Activated CD4-positive, alpha-beta T cell treated with anti-CD3 and anti-CD28 coated beads, Interleukin-2, Interleukin-6, amounts not matched to agents 100 ng/mL and 50 ng/mL, durations not matched to agents 16 hours and 8 hours (primary cell): ENCODE measurements at regions not wholly inside any gene's neighbourhood (a gene's known extent, or its start where the extent isn't known, plus 50 kb on each side); places are given as distances from the start of the nearest gene placed in this dataset.
"Not testable (repeated sequence)": the region's sequence is repeated elsewhere in the genome, so short reads cannot be mapped to it uniquely, and the experiment has no call there.

Source experiments
- DNase-seq: peaks from one replicate; pipeline ENCODE4 v3.0.0-alpha.2; 2020

DNA sequence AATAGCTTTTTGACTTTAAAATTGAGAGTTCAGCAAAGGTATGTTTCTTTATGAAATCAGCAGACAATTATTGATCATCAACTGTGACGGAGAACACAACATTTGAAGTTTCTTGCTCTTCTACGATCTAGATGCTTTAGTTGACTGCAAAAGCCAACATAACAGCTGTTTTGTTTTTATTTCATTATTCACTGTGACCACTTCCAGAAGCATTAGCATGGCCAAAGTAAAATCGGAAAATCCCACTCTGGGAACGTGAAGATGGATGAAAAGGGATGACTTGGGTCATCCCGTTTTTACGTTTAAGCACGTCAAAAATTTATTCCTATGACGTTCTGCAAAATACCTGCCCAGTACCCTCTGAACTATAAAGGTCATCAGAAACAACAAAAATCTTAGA is 833.0 kb upstream of the ADAMTS5 start:
- no peak for DNase-seq

DNA sequence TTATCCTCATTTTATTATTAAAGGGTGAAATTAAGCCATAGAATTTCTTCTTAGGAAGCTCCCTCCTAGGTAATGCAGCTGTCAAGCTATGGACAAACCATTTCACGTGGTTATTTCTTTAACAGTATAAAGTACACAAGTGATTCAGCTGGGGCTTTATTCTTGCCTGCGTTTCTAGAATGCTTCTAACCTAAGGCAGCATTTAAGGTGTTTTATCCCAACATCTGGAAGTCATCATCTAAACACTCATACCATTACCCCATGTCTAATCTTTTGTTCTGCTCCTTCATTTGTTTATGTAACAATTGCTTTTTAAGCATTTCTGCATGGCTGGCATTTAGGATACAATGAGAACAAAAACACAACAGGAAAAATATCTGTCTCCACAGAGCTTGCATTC is 829.2 kb upstream of the ADAMTS5 start:
- no peak for DNase-seq

DNA sequence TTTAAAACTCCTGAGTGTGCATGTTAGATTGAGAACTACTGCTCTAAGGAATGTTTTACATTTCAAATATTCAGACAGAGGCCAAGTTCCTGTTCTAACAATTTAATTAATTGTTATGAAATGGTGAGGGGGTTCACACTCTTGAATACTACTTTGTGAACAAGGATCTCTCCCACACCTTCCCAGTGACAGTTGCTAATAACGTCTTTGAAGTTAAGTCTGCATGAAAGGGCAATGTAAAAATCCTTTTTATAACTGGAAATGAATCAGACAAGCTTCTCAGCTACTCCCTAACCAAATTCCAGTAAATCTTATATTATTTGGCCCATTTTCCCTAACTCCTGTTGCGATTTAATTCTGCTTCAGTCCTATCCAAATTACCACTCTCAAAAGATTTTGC is 828.5 kb upstream of the ADAMTS5 start:
- no peak for DNase-seq

DNA sequence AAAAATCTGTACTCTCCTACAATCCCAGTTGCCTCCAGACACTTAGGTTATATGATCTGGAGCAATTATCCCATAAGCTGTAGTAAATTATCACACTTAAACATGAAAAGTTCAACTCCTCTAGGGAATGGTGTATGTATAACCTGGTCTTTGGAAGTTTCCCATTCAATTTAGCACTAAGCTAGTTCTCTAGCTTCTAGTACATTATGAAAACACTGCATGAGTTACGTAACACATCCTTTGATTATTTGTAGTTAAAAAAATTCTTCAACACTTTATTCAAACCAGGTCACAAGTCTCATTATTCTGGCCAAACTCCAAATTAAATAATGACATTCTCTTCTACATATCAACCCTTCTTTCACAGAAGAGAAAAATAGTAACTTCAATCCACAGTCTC is 827.0 kb upstream of the ADAMTS5 start:
- no peak for DNase-seq

DNA sequence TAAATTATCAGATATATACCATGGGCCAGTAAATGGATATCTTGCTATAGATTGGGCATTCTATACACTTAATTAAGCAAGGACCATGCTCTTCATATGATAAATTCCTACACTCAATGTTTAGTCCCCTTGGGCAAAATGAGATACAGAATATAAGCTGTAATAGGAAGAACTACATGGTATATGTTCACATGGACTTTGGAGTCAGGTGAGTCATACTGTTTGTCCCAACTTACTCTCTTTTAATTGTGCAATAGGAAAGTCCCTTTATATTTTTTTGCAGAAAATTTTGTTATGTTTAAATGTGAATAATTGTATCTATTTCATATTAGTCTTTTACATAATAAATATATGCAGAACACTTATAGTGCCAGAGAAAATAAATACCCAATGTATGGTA is 820.2 kb upstream of the ADAMTS5 start:
- DNase-seq = no peak

DNA sequence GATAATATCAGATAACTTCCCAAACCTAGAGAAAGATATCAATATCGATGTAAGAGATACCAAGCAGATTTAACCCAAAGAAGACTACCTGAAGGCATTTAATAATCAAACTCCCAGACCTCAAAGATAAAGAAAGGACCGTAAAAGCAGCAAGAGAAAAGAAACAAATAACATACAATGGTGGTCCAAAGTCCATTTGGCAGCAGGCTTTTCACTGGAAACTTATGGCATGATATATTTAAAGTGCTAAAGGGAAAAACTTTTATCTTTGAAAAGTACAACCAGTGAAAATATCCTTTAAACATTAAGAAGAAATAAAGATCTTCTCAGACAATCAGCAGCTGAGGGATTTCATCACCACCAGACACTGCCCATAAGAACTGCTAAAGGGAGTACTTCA is 812.7 kb upstream of the ADAMTS5 start:
- no peak for DNase-seq

DNA sequence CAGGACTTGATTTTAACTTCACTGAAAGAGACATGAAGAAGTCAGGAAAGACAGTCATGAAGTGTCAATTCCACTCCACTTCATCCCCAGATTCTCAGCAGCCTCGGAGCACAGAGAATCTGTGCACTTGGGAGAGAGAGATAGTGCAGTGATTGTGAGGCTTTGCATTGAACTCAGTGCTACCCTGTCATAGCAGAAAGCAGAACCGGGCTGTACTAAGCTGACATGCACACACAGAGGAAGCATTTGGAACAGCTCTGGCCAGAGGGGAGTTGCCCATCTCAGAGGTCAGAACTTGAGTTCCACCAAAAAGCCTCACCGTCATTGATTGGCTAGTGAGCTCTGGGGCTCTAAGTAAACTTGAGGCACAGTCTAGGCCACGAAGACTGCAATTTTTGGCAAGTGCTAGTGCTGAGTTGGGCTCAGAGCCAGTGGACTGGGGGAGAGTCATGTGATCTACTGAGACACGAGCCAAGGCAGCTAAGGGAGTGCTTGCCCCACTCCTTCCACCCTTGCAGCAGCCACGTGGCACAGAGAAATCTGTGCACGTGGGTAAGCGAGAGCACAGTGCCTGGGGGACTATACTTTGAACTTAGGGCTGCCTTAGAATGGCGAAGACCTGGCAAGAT is 810.2 kb upstream of the ADAMTS5 start:
- DNase-seq = no peak

DNA sequence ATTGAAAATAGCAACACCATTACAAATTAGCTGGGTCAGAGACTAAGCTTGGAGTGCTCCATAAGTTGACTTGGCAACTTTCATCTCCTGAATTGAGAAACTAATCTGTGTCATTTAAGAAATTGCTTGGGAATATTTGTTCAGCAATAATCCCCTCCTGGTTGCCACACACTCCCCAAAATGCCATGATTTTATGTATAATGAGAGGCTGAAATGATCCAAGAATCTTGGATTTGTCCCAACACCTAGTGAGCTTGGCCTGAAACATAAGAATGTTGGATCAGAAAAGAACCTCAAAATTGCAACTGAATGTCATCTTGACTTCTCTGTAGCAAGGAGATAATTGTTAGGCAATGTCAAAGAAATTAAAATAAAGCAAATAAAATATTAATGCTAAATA is 805.9 kb upstream of the ADAMTS5 start:
- no peak for DNase-seq

DNA sequence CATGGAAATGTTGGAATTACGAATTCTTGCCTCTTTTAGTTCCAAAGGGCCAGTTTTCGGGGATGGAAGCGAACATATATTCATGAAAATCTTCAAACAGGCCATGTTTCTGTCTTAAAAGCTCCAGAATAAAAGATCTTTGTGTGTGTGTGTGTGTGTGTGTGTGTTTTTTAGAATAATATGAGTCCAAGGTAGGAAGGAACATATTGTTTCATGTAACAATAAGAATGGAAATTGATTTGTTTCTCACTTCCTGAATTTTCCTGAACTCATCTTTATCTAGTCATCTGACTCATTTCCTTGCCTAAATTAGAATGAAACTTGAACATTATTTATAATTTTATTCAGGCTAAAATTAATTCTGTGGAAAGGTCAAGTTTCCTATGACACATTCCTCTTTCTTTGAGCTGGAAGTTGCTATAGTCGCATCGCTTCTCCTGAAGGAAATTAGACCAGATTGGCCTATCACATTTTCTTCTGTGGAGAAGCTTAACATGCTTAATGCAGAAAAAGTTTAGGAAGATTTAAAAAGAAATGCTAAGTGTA is 805.1 kb upstream of the ADAMTS5 start:
- DNase-seq = no peak

DNA sequence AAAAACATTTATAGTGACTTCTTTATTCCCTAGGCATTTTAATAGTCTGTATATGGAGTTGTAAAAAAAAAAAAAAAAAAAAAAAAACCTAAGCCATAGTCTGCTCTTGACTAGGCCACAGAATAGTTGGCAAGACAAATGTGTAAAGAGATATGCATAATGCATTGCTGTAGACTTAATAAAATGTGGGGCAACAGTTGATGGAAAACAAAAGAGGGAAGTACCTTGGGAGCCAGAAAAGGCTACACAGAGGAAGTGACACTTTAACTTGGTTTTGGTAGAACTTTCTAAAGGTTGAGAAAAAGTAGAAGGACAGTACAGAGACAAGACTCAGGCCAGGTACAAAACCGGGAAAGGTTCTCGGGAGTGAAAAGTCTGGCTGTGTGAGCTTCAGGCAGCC is 802.9 kb upstream of the ADAMTS5 start:
- DNase-seq = no peak

DNA sequence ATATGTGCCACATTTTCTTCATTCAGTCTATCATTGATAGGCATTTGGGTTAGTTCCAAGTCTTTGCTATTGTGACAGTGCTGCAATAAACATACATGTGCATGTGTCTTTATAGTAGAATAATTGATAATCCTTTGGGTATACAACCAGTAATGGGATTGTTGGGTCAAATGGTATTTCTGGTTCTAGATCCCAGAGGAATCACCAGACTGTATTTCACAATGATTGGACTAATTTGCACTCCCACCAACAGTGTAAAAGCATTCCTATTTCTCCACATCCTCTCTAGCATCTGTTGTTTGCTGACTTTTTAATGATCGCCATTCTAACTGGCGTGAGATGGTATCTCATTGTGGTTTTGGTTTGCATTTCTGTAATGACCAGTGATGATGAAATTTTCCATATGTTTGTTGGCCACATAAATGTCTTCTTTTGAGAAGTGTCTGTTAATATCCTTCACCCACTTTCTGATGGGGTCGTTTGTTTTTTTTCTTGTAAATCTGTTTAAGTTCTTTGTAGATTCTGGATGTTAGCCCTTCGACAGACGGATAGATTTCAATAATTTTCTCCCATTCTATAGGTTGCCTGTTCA is 801.3 kb upstream of the ADAMTS5 start:
- not testable (repeated sequence) for DNase-seq

DNA sequence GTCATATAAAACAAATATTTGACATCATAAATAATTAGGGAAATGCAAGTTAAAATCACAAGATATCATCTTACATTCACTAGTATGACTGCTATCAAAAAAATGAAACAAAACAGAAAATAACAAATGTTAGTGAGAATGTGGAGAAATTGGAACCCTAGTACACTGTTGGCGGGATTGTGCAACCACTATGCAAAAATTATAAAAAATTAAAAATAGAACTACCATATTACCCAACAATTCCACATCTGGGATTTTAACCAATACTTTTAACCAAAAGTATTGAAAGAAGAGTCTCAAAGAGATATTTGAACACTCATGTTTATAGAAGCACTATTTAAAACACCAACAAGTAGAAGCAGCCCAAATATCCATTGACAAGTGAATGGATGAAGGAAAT is 797.2 kb upstream of the ADAMTS5 start:
- DNase-seq = no peak

DNA sequence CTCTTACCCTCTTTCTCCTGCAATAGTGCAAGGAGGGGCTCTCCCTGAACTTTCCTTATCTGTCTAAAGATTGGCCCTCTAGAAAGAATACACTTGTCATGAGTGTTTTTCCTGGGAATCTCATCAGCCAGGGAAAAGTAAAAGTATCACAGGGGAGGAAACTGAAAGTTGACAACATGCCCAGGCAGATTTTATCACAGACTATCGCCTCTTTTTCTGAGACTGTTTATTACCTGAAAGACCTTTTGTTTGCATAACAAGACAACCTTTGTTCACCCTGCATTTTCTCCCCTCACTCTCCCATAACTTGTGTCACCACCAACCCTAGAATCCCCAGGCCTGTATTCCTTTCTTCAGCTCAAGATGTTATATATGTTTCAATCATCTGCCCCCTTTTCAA is 794.7 kb upstream of the ADAMTS5 start:
- DNase-seq = no peak

DNA sequence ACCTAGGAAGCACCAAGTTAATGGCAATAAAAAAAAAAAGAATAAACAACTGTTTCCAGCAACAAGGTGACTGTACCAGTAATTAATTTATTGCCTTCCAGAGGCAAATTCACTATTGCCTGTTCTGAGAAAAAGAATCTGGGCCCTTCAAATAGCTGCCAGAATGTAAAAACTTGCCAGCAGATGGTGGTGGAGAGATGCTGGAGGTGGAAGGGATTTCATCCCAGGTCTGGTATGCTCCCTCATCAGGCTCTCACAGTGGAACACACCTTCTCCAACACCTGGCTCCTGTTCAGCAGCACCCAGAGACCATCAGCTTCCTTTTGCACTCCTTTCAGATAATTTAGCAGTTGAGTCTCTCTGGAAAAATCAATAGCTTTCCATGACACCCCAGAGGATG is 792.9 kb upstream of the ADAMTS5 start:
- DNase-seq = no peak

DNA sequence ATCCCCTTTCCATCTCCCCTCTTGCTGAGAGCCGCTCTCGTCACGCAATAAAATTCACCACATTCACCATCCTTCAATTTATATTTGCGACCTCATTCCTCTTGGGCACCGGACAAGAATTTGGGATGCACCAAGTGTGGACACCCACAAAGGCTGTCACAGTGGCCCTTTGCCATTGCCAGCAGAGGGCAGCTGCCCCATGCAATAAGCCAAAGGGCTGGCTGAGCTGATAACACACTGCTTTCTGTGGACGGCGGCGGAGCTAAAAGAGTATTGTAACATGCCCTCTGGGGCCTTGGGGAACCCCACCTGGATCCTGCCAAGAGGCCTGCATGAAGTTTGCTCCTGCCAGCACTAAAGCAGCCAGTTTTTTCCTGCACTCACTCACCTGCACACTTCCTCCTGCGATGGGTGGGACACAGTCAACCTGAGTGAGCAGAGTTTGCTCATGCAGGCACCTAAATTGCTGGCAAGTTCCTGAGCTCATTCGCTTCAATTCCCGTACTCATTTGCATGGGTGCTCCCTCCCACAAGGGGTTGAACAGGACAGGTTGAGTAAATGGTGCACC is 792.3 kb upstream of the ADAMTS5 start:
- no peak for DNase-seq

DNA sequence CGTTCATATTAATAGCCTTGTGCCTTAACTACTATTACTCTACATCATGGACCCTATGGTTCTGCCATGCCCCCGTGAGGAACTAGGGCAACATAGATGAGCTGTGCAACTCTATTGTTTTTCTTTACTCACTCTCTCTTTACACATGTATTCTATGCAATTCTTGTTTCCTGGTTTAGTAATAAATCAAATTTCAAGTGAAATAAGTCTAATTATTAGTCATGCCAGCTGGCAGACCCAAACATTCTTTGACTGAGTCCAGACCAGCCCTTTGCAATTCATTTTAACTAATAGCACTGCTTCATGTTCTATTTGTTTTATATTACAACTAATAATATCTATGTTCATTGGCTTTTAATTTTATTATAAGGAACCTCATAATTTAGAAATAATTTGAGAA is 789.3 kb upstream of the ADAMTS5 start:
- no peak for DNase-seq

DNA sequence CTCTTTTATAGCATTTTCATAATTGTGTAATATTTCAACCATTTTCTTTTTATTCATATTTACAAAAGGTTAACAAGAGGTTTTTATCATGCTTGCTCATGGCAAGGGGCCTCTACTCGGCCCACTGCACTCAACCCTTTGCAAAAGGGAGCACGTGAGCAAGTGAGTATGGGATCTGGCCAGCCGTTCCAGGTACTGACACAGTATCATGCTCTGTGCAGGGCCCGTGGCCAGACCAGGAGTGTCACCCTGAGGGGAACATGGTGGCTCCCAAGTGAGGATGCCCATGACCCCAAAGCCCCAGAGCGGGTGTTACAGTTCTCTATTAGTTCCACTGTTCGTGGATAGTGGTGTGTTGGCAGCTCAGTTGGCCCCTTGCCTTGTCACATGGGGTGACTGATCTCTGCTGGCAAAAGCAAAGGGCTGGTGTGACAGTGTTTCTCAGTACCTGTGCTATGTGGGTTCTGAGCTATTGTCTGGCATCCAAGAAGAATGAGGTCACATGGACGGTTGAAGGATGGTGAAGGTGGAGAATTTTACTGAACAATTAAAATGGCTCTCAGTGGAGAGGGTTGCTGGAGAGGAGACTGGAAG is 777.2 kb upstream of the ADAMTS5 start:
- no peak for DNase-seq

DNA sequence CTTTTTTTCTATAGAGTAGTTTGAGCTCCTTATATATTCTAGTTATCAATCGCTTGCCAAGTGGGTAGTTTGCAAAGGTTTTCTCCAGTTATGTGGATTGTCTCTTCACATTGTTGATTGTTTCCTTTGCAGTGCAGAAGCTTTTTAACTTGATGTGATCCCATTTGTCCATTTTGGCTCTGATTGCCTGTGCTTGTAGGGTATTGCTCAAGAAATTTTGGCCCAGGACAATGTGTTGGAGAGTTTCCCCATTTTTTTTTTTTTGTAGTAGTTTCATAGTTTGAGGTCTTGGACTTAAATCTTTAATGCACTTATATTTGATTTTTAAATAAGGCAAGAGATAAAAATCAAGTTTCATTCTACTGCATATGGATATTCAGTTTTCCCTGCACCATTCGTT is 774.8 kb upstream of the ADAMTS5 start:
- no peak for DNase-seq

DNA sequence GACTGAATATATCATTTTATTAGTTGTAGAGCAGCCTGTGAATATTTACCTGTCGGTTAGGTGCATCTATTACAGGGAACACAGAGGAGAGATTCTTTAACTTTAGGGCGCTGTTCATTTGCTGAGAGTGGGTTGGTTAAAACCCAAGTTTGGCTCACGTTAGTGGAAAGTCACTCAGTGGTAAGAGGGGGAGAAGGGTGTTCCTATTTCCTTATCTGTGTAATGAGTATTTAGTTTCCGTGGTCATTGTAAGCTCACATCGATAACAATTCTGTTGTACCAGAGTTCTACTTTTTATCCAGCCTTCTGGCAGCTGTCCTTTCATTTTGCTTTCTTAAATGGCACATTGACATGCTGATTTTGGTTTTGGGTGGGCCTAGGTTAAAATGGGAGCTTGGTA is 773.2 kb upstream of the ADAMTS5 start:
- no peak for DNase-seq

DNA sequence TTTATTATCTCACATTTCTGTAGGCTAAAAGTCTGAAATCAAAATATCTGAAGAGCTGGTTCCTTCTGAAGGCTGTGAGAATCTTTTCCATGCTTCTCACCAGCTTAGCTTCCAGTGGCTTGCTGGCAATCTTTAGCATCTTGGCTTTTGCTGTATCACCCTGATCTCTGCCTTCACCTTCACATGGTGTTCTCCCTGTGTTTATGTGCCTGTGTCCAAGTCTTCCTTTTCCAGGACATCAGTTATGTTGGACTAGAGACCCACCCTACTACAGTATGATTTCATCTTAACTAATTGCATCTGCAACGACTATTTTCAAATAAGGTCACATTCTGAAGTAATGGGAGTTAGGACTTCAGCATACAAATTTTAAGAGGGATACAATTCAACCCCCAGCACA is 772.3 kb upstream of the ADAMTS5 start:
- no peak for DNase-seq

DNA sequence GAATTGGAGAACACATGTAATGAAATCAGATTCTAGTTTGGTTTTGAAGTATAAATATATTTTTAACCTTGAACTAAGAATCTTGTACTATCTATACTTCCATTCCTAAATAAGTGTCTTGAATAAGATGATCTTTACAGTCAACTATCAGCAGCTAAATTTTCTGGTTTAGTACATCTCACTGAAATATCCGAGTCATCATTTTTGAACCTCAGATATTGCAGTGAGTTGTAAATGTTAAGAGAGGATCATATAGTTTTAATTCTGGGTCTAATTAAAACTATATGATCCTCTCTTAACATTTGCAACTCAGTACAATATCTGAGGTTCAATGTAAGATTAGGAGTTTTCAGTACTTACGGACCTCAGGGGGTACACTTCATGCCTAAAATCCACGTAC is 768.8 kb upstream of the ADAMTS5 start:
- no peak for DNase-seq

DNA sequence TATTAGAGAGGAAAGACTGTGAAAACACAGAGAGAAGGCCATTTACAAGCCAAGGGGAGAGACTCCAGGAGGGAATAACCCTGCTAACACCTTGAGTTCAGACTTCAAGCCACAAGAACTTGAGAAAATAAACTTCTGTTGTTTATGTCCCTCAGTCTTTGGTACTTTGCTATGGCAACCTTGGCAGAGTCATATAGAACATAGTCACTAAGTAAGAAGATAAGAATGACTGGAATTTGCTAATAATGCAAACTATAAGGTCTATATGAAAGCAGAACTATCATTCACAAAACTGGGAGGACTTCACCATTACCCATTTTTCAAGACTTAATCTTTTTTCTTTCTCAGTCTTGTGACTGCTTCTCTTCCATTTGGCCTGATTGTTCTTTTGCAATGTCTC is 767.3 kb upstream of the ADAMTS5 start:
- DNase-seq = no peak

DNA sequence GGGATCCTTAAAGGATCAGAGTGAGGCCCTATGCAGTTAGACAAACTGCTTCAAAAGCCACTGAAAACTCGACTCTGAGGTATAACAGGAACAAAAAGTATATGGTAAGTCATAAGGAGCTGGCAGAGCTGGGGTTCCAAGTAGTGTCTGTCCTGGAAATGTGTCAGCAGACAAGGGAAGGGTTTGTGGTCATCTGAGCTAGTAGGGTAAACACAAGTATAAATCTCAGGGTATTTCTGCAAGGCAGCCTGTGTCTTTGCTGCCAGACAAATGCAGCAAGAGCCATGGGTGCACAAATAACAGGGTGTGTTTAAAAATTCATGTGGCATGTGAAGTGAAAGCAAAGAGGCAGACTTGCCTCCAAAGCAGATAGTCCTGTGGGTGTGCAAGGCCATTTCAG is 759.0 kb upstream of the ADAMTS5 start:
- no peak for DNase-seq

DNA sequence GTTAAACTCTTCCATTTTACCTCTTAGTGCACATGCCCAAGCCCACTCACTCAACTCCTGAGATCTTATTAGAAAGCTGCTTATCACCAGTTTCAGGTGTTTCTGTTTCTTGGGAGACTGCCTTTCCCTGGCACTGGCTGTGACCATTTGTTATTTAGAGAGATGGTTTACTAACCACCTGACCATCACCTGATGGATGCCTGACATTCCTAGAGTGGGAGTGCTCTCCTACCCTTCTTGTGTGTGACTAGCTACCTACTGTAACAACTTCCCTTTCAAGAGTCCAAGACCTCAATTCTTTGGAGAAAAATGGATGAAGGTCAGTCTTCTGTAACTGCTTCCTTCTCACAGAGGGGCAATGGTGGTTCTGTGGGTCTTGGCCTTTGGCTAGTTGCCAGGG is 755.2 kb upstream of the ADAMTS5 start:
- no peak for DNase-seq
